Chondrocyte (in vitro differentiated cells): ENCODE measurements at regions not wholly inside any gene's neighbourhood (a gene's known extent, or its start where the extent isn't known, plus 50 kb on each side); places are given as distances from the start of the nearest gene placed in this dataset.

Experiments
- DNase-seq: peaks from one replicate; pipeline ENCODE4 v3.0.0; 2021; ENCODE audit warnings: mixed read lengths, low spot score
- H3K27ac Mint-ChIP-seq: one replicate; pipeline ENCODE4 v1.8.0; 2021; ENCODE audit warnings: mild to moderate bottlenecking, moderate library complexity, mixed read lengths; ENCODE audit not compliant: unreplicated experiment
- H3K27me3 Mint-ChIP-seq: 2 replicates; pipeline ENCODE4 v1.8.0; 2021; ENCODE audit warnings: low read depth, mixed read lengths
- H3K36me3 Mint-ChIP-seq: 2 replicates; pipeline ENCODE4 v1.8.0; 2021; ENCODE audit warnings: low read depth, mixed read lengths
- H3K4me1 Mint-ChIP-seq: 2 replicates; pipeline ENCODE4 v1.8.0; 2021; ENCODE audit warnings: low read depth, mild to moderate bottlenecking, mixed read lengths
- H3K4me3 Mint-ChIP-seq: one replicate; pipeline ENCODE4 v1.8.0; 2021; ENCODE audit warnings: mild to moderate bottlenecking, moderate library complexity, mixed read lengths; ENCODE audit not compliant: unreplicated experiment
- H3K9me3 Mint-ChIP-seq: 2 replicates; pipeline ENCODE4 v1.8.0; 2021; ENCODE audit warnings: low read depth, mixed read lengths
- CTCF ChIP-seq: fragments of 200-600 bp; sonication (generic); IDR thresholded peaks from 2 replicates; pipeline ENCODE4 v1.5.0; 2021; ENCODE audit warnings: antibody characterized with exemption, mild to moderate bottlenecking, moderate library complexity

GRCh38 chr22:23405366-23405851, 174.7 kb downstream of the IGLL1 start:
- peaks cover 6% of the 10 kb centered on the region for H3K9me3 Mint-ChIP-seq
- no peak overlapping the region for H3K27ac Mint-ChIP-seq
- no peak overlapping the region for H3K4me3 Mint-ChIP-seq
- peaks cover 3% of the 10 kb centered on the region for H3K27me3 Mint-ChIP-seq
- peak; percentile 75 for DNase-seq
- no peaks in the 10 kb centered on the region for H3K36me3 Mint-ChIP-seq
- H3K4me1 Mint-ChIP-seq, result no peaks in the 10 kb centered on the region
- TF ChIP-seq CTCF, result no peak

GRCh38 chr22:23404689-23405365, 175.3 kb downstream of the IGLL1 start:
- TF ChIP-seq CTCF, result no peak
- H3K4me3 Mint-ChIP-seq, result no peak overlapping the region
- H3K4me1 Mint-ChIP-seq, result no peaks in the 10 kb centered on the region
- H3K9me3 Mint-ChIP-seq, result peaks cover 6% of the 10 kb centered on the region
- peak; percentile 53 for DNase-seq
- H3K27me3 Mint-ChIP-seq, result peaks cover 3% of the 10 kb centered on the region
- H3K27ac Mint-ChIP-seq, result no peak overlapping the region
- no peaks in the 10 kb centered on the region for H3K36me3 Mint-ChIP-seq

- Mint-ChIP-seq H3K36me3 (no peaks in the 10 kb centered on the region), H3K27me3 (peaks cover 3% of the 10 kb centered on the region), H3K27ac (no peak overlapping the region), H3K4me1 (no peaks in the 10 kb centered on the region), H3K4me3 (no peak overlapping the region), H3K9me3 (peaks cover 6% of the 10 kb centered on the region)
- TF ChIP-seq CTCF, result no peak
- peak; percentile 83 for DNase-seq
These were observed 176.1 kb downstream of the IGLL1 start for GRCh38 chr22:23403720-23404688.

- Mint-ChIP-seq H3K27ac (no peak overlapping the region), H3K9me3 (peaks cover 6% of the 10 kb centered on the region), H3K36me3 (no peaks in the 10 kb centered on the region), H3K4me3 (no peak overlapping the region), H3K27me3 (peaks cover 3% of the 10 kb centered on the region), H3K4me1 (no peaks in the 10 kb centered on the region)
- no peak for TF ChIP-seq CTCF
- peak; percentile 60 for DNase-seq
These were observed 176.9 kb downstream of the IGLL1 start for GRCh38 chr22:23403152-23403719.
